OCI-LY3 (cell line): ENCODE measurements at regions not wholly inside any gene's neighbourhood (a gene's known extent, or its start where the extent isn't known, plus 50 kb on each side); places are given as distances from the start of the nearest gene placed in this dataset.

ENCODE experiments used
- EZH2phosphoT487 ChIP-seq: fragments of 200-600 bp; shearing (Covaris generic); IDR thresholded peaks from 2 replicates; pipeline ENCODE4 v1.6.1; 2018; ENCODE audit warnings: antibody characterized with exemption, mixed run types, low read depth
- TF ChIP-seq, protein P1 (sequence below): fragments of 200-600, 300-600 bp; sonication (generic); IDR thresholded peaks from 2 replicates; pipeline ENCODE4 v1.5.1; 2014; ENCODE audit warnings: antibody characterized with exemption, low read length, low read depth

DNA sequence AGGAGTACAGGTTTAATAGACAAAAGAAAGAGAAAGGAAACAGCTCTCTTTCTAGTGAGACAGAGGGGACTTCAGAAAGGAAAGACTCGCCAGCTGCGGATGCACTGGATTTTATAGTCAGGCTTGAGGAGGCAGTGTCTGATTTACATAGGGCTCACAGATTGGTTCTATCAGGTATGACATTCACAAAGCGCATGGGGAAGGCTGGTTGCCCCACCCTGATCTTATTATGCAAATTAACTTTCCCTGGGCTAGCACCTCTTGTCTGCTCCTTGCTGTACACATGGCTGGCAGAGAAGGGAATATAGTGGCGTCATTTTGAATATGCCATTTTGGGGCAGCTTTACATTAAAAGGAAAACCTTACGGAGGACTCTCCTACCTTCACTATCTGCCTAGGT is 938.4 kb upstream of the SEMA6D start:
- no peak for TF ChIP-seq EZH2phosphoT487
- TF ChIP-seq, protein P1, sequence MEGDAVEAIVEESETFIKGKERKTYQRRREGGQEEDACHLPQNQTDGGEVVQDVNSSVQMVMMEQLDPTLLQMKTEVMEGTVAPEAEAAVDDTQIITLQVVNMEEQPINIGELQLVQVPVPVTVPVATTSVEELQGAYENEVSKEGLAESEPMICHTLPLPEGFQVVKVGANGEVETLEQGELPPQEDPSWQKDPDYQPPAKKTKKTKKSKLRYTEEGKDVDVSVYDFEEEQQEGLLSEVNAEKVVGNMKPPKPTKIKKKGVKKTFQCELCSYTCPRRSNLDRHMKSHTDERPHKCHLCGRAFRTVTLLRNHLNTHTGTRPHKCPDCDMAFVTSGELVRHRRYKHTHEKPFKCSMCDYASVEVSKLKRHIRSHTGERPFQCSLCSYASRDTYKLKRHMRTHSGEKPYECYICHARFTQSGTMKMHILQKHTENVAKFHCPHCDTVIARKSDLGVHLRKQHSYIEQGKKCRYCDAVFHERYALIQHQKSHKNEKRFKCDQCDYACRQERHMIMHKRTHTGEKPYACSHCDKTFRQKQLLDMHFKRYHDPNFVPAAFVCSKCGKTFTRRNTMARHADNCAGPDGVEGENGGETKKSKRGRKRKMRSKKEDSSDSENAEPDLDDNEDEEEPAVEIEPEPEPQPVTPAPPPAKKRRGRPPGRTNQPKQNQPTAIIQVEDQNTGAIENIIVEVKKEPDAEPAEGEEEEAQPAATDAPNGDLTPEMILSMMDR, result no peak
